ENCODE measurements at regions not wholly inside any gene's neighbourhood (a gene's known extent, or its start where the extent isn't known, plus 50 kb on each side); places are given as distances from the start of the nearest gene placed in this dataset.

- Histone ChIP-seq H3K4me3 (replicated peaks; ENCODE audit: insufficient read depth, low read length) (no peak overlapping the region), H3K27ac (replicated peaks) (no peak overlapping the region), H3K27me3 (ENCODE audit: insufficient read depth, poor library complexity, severe bottlenecking) (no peaks in the 10 kb centered on the region)
- TF ChIP-seq CTCF (IDR thresholded peaks at IDR 0.05; ENCODE audit: insufficient read depth, low read length) (no peak), GABPA (IDR thresholded peaks at IDR 0.05; ENCODE audit: low read depth) (no peak), POLR2AphosphoS5 (IDR thresholded peaks at IDR 0.05; ENCODE audit: low read depth) (no peak), REST (IDR thresholded peaks at IDR 0.05; ENCODE audit: insufficient replicate concordance, low read depth) (no peak), SPI1 (IDR thresholded peaks at IDR 0.05; ENCODE audit: borderline replicate concordance, low read depth) (no peak)
- DNase-seq (ENCODE audit: low read depth in 1 of 2, low spot score in 1 of 2): no peak
These were observed 68.5 kb upstream of the ZNF746 start for GRCh38 chr7:149566103-149566502.

- Histone ChIP-seq H3K4me3 (replicated peaks; ENCODE audit: insufficient read depth, low read length) (no peak overlapping the region), H3K27ac (replicated peaks) (no peak overlapping the region), H3K27me3 (ENCODE audit: insufficient read depth, poor library complexity, severe bottlenecking) (no peaks in the 10 kb centered on the region)
- TF ChIP-seq REST (IDR thresholded peaks at IDR 0.05; ENCODE audit: insufficient replicate concordance, low read depth) (no peak), POLR2AphosphoS5 (IDR thresholded peaks at IDR 0.05; ENCODE audit: low read depth) (no peak), SPI1 (IDR thresholded peaks at IDR 0.05; ENCODE audit: borderline replicate concordance, low read depth) (no peak), CTCF (IDR thresholded peaks at IDR 0.05; ENCODE audit: insufficient read depth, low read length) (no peak), GABPA (IDR thresholded peaks at IDR 0.05; ENCODE audit: low read depth) (no peak)
- DNase-seq (ENCODE audit: low read depth in 1 of 2, low spot score in 1 of 2): no peak
These were observed 67.4 kb upstream of the ZNF746 start for GRCh38 chr7:149565096-149565382.

- Histone ChIP-seq H3K27me3 (ENCODE audit: insufficient read depth, poor library complexity, severe bottlenecking) (no peaks in the 10 kb centered on the region), H3K27ac (replicated peaks) (no peak overlapping the region), H3K4me3 (replicated peaks; ENCODE audit: insufficient read depth, low read length) (no peak overlapping the region)
- no peak for DNase-seq (ENCODE audit: low read depth in 1 of 2, low spot score in 1 of 2)
- TF ChIP-seq POLR2AphosphoS5 (IDR thresholded peaks at IDR 0.05; ENCODE audit: low read depth) (no peak), CTCF (IDR thresholded peaks at IDR 0.05; ENCODE audit: insufficient read depth, low read length) (no peak), SPI1 (IDR thresholded peaks at IDR 0.05; ENCODE audit: borderline replicate concordance, low read depth) (no peak), GABPA (IDR thresholded peaks at IDR 0.05; ENCODE audit: low read depth) (no peak), REST (IDR thresholded peaks at IDR 0.05; ENCODE audit: insufficient replicate concordance, low read depth) (no peak)
These were observed 66.9 kb upstream of the ZNF746 start for GRCh38 chr7:149564340-149565095.
